Right kidney (tissue), 1 donor: ENCODE measurements at regions not wholly inside any gene's neighbourhood (a gene's known extent, or its start where the extent isn't known, plus 50 kb on each side); places are given as distances from the start of the nearest gene placed in this dataset.
"Not testable (repeated sequence)": the region's sequence is repeated elsewhere in the genome, so short reads cannot be mapped to it uniquely, and the experiment has no call there.

Source experiments
- DNase-seq: peaks from one replicate; pipeline ENCODE4 v3.0.0-alpha.2; 2016

DNA sequence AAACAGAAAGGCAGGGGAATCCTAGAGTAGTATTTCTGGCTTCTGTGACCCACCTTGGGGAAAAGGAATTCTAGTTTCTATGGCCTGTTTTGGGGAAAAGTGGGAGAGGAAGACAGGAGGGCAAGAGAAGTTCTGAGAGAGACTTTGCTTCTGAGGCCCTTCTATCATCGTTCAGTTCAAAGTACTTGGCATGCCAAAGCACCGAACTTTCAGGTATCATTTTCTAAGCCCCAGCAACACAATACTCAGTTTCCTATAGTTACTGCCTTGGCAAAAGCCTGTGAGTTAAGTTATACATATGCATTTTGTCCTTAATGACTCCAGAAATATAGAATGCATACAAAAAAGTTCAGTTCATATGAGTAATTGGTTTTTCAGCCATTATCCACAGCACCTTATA, 74.1 kb upstream of the CHD2 start:
- no peak for DNase-seq

DNA sequence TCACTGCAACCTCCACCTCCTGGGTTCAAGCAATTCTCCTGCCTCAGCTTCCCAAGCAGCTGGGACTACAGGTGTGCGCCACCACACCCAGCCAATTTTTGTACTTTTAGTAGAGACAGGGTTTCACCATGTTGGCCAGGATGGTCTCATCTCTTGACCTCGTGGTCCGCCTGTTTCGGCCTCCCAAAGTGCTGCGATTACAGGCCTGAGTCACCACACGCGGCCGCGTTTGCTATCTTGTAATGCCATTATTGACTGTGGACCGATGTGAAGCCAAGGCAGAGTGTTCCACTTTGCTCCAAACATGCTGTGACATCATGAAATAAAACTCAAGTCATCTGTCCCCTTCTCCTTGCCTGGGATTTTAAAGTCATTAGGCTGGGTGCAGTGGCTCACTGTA, 72.1 kb upstream of the CHD2 start:
- DNase-seq, result not testable (repeated sequence)

DNA sequence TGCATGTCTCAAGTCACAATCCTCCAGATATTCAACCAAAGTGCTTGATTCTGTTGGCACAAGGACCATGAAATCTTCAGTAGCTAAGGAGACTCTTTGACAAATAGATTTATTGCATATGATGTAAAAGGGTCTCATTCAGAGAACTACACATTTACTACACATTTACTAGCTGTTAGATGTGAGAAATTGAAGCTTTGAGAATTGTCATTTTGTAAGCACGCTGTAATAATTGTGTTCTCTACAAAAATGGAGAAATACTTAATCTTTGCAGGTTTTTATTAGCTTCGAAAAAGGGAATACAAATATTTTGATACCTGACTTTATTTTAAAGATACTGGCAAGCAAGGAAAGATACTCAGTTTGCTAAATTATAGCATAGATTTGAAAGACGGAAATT, 70.2 kb upstream of the CHD2 start:
- no peak for DNase-seq

DNA sequence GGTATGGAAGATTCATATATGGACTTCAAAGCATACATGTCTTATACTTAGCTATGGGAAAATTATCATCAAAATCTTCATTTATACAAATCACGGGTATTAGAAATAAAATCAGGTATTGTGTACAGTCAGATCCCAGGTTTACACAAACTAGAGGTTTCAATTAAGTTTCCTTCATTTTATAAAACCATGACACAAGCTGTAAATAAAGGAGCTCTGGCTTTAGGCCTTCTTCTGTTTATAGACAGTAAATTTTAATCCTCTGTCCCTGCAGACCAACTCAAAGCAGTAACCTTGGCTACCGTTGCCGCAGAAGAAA, 68.8 kb upstream of the CHD2 start:
- no peak for DNase-seq

DNA sequence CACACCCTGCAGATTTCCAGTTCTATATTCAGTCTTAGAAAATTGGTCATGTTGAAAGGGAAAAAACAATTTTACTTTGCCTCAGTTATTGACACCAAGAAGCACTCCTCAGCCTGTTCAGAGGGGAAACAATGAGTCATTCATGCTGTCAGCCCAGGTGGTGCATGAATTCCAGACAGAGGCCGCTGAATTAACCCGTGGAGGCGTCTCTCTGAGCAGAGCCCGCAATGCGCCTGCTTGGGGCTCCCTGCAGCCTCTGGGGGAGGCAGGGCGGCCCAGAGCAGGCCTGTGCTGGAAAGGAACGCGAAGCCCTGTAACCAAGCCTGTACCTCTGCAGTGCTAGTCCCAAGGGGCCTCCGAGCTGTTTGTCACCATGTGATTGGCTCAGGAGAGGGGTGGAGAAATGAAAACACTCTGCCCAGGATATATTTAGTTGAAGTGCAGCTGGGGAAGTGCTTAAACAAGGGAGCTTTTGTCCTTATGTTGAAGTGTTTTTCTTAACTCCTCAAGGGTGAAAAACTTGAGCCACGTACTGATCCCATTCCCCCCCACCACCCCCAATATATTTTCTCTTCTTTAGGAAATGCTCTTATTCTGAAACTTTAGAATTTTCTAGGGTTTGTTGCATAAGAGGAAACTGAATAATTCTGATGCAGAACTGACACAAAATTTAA, 68.3 kb upstream of the CHD2 start:
- peak; percentile 80 for DNase-seq

DNA sequence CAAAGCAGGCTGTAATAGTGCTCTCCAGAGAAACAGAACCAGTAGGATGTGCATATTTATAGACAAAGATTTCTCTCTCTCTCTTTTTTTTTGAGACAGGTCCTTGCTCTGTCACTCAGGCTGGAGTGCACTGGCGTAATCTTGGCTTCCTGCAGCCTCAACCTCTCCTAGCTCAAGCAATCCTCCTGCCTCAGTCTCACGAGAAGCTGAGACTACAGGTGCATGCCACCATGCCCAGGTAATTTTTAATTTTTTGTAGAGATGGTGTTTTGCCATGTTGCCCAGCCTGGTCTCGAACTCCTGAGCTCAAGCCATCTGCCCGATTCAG, 67.1 kb upstream of the CHD2 start:
- peak; percentile 27 for DNase-seq

DNA sequence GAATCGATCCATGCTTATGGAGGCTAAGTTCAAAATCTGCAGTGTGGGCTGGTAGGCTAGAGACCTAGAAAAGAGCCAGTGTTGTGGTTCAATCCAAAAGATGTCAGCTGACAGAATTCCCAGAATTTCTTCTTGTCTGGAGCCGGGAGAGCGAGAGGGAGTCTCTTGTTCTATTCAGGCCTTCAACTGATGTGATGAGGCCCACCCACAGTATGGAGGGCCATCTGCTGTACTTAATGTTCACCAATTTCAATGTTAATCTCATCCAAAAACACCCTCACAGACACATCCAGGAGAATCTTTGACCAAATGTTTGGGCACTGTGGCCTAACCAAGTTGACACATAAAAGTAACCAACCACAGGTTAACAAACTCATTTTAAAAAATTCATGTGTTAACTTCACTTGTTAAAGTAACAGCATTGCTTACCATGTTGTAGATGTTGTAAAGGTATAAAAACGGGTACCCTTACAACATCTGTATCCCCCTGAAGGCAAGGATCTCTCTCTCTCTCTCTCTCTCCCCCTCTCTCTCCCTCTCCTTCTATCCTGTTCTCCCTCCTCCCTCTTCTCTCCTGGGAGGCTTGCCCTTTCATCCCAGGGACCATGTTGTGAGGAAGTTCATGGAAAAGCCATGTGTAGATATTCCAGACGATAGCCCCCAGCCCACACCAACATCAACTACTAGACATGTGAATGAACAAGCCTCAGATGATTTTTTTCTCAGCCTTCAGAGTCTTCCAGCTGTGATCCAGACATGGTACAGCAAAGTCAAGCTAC, 66.4 kb upstream of the CHD2 start:
- no peak for DNase-seq

DNA sequence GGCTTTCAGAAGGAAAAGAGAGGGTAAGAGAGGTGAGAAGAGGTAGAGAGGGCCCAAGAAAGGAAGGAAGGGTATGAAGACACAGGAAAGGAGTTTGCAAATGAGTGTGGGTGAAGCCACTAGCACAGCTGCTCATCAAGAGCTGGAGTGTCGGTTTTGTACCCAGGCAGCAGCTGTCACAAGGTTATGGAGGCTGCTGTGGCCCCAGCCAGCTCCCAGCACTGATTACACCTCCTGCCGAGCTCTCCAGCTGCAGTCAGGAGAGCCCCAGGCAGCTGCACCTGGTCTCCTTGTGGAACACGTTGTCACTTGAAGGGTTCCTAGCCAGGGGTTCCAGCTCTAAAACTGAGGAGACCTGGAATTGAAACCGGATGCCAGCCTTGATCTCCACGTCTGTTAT, 60.4 kb upstream of the CHD2 start:
- DNase-seq, result no peak

DNA sequence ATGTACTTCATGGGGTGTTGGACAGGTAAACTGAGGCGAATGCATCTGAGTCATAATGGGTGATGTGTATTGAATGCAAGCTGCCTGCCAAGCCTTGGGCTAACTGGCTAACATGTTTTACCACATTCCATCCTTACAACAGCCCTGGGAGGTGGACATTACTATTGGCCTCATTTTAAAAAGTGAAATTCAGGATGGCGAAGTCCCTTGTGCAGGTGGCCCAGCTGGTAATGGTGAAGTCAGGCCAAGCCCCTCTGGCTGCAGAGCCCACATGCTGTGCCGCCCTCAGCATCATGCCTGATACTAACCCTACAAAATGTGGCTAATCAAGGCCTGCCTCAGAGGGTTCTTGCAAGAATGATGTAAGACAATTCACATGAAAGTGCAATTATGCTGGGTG, 60.0 kb upstream of the CHD2 start:
- no peak for DNase-seq

DNA sequence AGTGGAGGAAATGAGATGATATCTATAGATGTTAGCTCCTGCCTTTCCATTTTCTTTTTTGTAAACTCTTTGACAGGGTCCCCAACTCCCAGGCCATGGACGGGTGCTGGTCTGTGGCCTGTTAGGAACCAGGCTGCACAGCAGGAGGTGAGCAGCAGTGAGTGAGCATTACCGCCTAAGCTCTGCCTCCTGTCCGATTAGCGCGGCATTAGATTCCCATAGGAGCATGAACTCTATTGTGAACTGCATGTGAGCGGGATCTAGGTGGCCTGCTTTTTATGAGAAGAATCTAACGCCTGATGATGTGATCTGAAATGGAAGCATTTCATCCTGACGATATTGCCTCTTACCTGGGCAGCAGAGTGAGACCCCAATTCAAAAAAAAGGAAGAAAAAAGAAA, 56.8 kb upstream of the CHD2 start:
- DNase-seq, result no peak

DNA sequence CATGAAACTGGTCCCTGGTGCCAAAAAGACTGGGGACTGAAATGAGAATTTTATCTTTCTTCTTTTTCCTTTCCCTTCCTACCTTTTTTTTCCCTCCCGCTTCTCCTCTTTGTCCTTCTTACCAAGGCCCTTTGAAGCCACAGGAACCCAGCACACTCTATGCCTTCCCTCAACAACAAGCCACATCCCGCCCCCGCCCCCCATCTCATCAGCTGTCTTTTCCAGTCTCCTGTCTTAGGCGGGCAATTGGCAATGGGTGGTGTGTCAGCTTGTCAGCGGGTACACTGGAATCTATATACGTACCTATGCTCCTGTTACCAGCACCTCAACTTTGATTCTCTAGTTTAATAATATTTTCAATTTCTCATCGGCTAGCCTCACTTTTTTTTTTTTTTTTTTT, 56.3 kb upstream of the CHD2 start:
- no peak for DNase-seq

DNA sequence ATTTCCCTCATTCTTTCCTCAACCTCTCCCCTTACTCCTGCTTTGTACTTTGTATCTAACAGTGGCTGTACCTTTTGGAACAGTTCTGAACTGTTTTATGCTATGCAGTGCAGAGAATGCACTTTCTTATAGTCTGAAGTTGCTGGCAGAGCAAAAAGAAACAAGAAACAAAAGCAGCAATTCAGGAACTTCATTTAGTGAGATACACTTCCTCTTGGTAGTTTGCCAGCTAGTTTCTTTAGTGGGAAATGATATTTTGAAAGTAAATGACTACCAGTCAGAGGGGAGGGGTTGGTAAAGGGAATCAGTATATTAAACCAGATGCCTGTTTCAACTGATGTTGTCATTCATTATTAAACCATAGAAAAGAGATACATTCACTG, 55.0 kb upstream of the CHD2 start:
- DNase-seq, result no peak

DNA sequence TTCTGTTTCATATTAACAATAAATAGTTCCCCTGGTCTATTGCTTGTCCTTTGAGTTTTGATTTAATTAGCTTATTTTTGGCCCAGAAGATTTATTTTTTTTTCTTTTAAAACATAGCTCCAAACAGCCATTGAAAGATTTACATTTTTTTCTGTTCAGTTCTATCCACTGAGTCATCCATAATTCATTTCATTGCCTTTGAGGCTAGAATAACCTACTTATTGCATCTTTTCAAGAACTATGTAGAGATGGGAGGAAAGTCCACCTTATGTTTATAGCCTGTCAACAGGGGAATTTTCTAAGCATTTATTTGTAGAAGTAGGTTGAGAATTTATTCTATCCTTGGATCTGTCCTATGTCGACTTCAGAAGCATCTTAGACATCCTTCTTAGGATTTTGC, 53.4 kb upstream of the CHD2 start:
- no peak for DNase-seq

DNA sequence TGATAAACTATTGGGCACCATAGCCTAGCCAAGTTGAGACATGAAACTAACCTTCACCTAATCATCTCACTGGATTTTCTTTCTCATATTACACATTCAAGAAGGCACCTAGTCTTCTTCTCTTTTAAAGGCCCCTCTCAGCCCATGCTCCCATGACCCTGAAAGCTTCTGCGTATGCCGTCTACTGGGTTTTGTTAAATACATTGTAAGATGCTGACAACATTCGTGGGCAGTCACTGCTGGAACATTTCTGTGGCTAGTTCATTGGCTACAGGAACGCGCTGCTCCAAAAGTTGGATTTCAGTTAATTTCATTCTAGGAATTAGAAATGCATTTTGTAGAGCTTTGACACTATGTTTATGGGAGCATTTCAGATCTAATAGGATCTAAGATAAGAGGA, 52.3 kb upstream of the CHD2 start:
- no peak for DNase-seq

DNA sequence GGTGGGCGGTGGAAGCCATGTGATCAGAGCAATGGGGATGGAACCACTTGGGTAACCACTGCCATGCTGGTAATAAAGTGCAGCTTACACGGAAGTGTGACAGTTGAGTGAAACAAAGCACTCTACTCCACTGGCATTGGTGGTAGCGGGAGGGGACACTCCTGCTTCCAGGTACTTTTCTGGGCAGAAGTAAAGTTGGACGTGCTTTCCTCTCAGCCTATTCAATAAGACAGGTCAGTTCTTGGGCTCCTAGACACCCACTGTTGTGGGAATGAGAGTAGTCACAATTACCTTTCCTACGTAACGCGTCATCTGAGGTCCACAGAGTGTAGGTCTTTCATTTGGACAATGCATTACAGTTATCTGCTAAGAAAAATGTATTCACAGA, 51.7 kb upstream of the CHD2 start:
- DNase-seq, result no peak

DNA sequence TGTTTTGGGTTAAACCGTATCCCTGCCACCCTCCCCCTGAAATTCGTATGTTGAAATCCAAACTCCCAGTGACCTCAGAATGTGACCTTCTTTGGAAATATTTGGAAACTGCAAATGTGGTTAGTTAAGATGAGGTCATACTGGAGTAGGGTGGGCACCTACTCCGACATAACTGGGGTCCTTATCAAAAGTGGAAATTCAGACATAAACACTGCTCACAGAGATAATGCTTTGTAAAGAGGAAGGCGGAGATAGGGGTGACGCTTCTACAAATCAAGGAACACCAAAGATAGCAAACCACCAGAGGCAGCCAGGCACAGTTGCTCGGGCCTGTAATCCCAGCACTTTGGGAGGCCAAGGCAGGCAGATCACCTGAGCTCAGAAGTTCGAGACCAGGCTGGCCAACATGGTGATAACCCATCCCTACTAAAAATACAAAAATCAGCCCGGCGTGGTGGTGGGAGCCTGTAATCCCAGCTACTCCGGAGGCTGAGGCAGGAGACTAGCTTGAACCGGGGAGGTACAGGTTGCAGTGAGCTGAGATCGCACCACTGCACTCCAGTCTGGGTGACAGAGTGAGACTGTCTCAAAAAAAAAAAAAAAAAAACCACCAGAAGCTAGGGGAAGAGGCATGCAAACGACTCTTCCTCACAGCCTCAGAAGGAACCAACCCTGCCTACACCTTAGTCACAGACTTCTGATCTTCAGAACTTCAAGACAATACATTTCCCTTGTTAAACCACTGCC, 51.1 kb upstream of the CHD2 start:
- DNase-seq, result no peak

DNA sequence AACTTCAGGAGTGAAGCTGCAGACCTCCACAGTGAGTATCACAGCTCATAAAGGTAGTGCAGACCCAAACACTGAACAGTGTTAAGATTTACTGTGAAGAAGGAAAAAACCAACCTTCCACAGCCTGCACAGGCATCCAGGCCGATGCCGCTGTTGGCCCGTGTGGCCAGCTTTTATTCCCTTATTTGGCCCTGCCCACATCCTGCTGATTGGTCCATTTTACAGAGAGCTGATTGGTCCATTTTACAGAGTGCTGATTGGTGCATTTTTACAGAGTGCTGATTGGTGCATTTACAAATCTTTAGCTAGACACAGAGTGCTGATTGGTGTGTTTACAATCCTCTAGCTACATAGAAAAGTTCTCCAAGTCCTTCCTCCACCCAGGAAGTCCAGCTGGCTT, 49.9 kb upstream of the CHD2 start:
- not testable (repeated sequence) for DNase-seq
